Kidney (tissue), 13 donors: ENCODE measurements at regions not wholly inside any gene's neighbourhood (a gene's known extent, or its start where the extent isn't known, plus 50 kb on each side); places are given as distances from the start of the nearest gene placed in this dataset.
A peak's percentile ranks its signal among the peaks of the same experiment; 100 is the strongest.

Experiments
- DNase-seq, 5 donors: peaks; one replicate each; pipeline ENCODE4 v3.0.0-alpha.2; 2013 to 2020
- FAIRE-seq: peaks from 2 replicates; lab custom pipeline; 2012; peaks lifted over from hg19 to GRCh38; lab: Jason Lieb, UNC
- H3K27ac ChIP-seq, 2 donors: one replicate each; pipeline ENCODE4 v1.7.0; 2013; ENCODE audit warnings: low read depth in 2 of 2, low read length in 2 of 2, inconsistent platforms in 1 of 2
- H3K27me3 ChIP-seq: one replicate; pipeline ENCODE4 v1.7.1; 2013; ENCODE audit warnings: low read length, inconsistent platforms; ENCODE audit not compliant: control insufficient read depth, insufficient read depth
- H3K36me3 ChIP-seq, 3 donors: one replicate each; pipeline versions ENCODE4 v1.7.0 to v1.7.1; 2013; ENCODE audit warnings: low read length in 3 of 3, control low read depth in 1 of 3, inconsistent platforms in 1 of 3; ENCODE audit not compliant: insufficient read depth in 3 of 3, control insufficient read depth in 2 of 3
- H3K4me1 ChIP-seq, 3 donors: one replicate each; pipeline versions ENCODE4 v1.7.0 to v1.7.1; 2013; ENCODE audit warnings: low read length in 3 of 3, inconsistent platforms in 1 of 3, low read depth in 1 of 3; ENCODE audit not compliant: control insufficient read depth in 2 of 3, insufficient read depth in 2 of 3
- H3K4me3 ChIP-seq, 3 donors: one replicate each; pipeline versions ENCODE4 v1.7.0 to v1.8.1; 2013; ENCODE audit warnings: low read length in 3 of 3, control low read depth in 1 of 3, inconsistent platforms in 1 of 3
- H3K9ac ChIP-seq, 3 donors: one replicate each; pipeline versions ENCODE4 v1.7.0 to v1.7.1; 2013; ENCODE audit warnings: low read length in 3 of 3, control low read depth in 1 of 3, inconsistent platforms in 1 of 3
- H3K9me3 ChIP-seq, 3 donors: one replicate each; pipeline versions ENCODE4 v1.7.0 to v1.7.1; 2013; ENCODE audit warnings: low read length in 3 of 3, control low read depth in 1 of 3, inconsistent platforms in 1 of 3; ENCODE audit not compliant: control insufficient read depth in 2 of 3, insufficient read depth in 1 of 3
- intact Hi-C: fragments of 100-400 bp; cut with DNase I; formaldehyde crosslinking; loops from one replicate; pipeline ENCODE4 v1.11.1; 2022
- TF ChIP-seq, protein P1 (sequence below): IDR thresholded peaks from 3 replicates; pipeline ENCODE4 v1.5.1; 2012; ENCODE audit warnings: mild to moderate bottlenecking, moderate library complexity, borderline replicate concordance; ENCODE audit not compliant: insufficient read depth; ENCODE audit errors: extremely low read depth
- donor health status: control.
- donor health status: control.
- donor health status: control.
- donor health status: control.
- donor health status: control.
- donor health status: DM: yes; HTN: yes; CAD: no.
- donor health status: Normal renal cell carcinoma (clear cell type).

DNA sequence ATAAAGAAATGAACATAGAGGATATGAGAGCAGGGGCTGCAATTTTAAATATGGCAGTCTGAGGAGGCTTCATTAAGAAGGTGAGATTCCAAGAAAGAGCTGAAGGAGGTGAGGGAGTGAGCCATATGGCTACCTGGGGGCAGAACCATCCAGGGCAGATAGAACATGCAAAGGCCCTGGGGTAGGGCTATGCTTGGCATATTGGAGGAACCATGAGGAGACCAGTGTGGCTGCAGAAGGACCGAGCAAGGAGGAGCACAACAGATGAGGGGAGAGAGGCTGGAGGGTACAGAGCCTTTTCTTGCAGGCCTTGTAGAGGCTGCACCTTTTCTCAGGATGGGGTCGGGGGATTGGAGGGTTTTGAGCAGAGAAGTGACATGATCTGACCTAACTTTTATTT lies 69.5 kb upstream of the GATA6 start:
- H3K9me3 ChIP-seq = no peaks in the 10 kb centered on the region
- no peaks in the 10 kb centered on the region for H3K36me3 ChIP-seq
- DNase-seq (no peak), FAIRE-seq (no peak)
- H3K4me1 ChIP-seq = no peaks in the 10 kb centered on the region
- no peak overlapping the region for H3K9ac ChIP-seq
- TF ChIP-seq, protein P1, sequence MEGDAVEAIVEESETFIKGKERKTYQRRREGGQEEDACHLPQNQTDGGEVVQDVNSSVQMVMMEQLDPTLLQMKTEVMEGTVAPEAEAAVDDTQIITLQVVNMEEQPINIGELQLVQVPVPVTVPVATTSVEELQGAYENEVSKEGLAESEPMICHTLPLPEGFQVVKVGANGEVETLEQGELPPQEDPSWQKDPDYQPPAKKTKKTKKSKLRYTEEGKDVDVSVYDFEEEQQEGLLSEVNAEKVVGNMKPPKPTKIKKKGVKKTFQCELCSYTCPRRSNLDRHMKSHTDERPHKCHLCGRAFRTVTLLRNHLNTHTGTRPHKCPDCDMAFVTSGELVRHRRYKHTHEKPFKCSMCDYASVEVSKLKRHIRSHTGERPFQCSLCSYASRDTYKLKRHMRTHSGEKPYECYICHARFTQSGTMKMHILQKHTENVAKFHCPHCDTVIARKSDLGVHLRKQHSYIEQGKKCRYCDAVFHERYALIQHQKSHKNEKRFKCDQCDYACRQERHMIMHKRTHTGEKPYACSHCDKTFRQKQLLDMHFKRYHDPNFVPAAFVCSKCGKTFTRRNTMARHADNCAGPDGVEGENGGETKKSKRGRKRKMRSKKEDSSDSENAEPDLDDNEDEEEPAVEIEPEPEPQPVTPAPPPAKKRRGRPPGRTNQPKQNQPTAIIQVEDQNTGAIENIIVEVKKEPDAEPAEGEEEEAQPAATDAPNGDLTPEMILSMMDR = no peak
- H3K27ac ChIP-seq = no peak overlapping the region
- no peaks in the 10 kb centered on the region for H3K27me3 ChIP-seq
- intact Hi-C loops = no loop called here
- no peak overlapping the region for H3K4me3 ChIP-seq

DNA sequence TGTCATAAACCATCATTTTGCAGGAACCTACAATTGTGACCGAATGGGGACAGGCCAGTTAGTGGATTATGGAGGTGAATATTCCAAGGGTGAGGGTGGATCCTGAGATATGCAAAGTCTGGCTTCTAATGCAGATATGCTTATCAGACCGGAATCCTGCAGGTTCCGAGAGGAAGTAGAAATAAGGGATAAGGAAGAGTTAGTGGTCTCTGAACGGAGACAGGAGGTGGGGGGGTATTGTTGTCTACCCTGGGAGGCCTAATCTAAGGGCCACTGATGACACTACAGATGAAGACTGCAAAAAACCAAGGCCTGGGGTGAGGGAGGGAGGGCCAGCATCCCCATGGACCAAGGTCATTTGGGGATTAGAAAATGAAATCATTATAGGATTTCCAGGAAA lies 67.7 kb upstream of the GATA6 start:
- Histone ChIP-seq H3K27me3 (no peaks in the 10 kb centered on the region), H3K4me3 (no peak overlapping the region), H3K27ac (no peak overlapping the region), H3K9me3 (no peaks in the 10 kb centered on the region), H3K9ac (no peak overlapping the region), H3K4me1 (no peaks in the 10 kb centered on the region), H3K36me3 (no peaks in the 10 kb centered on the region)
- FAIRE-seq (no peak), DNase-seq (no peak)
- intact Hi-C loops = no loop called here
- TF ChIP-seq, protein P1 = no peak

DNA sequence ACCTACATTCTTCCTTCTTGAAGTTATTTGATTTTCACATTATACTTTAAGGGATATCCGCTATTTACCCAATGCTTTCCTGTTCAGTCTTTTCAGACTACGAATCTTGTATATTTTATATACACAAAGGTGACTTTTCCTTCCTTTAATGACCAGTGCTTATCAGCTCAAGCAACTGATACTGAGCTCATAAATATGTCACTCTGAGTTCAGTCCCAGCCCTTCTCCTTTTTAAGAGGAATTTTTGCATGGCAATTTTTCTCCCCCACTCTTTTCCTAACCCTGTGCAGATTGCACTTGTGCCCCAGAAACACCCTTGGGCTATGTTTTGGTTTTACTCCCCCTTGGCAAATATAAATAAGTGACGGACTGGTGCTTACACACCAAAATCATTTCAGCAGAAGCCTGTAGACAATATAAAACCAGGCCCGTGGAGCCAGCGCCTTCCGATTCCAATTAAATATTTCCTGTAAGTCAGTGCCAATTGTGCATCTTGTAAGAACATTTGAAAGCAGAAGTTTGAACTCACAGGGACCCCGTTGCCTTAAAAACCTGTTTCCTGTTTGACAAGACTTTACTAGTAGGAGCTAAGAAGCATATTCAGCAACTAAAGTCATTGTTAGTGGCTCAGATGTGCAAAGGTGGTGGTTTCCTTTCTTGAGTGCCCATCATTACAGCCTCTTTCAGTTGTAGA lies 66.3 kb upstream of the GATA6 start:
- H3K27me3 ChIP-seq = no peaks in the 10 kb centered on the region
- DNase-seq (peak in 2 of 5 donors; percentile 31 to 69), FAIRE-seq (no peak)
- intact Hi-C loops = no loop called here
- H3K4me3 ChIP-seq = no peak overlapping the region
- TF ChIP-seq, protein P1 = no peak
- H3K9ac ChIP-seq = no peak overlapping the region
- H3K36me3 ChIP-seq = no peaks in the 10 kb centered on the region
- no peak overlapping the region for H3K27ac ChIP-seq
- H3K9me3 ChIP-seq = no peaks in the 10 kb centered on the region
- no peaks in the 10 kb centered on the region for H3K4me1 ChIP-seq

DNA sequence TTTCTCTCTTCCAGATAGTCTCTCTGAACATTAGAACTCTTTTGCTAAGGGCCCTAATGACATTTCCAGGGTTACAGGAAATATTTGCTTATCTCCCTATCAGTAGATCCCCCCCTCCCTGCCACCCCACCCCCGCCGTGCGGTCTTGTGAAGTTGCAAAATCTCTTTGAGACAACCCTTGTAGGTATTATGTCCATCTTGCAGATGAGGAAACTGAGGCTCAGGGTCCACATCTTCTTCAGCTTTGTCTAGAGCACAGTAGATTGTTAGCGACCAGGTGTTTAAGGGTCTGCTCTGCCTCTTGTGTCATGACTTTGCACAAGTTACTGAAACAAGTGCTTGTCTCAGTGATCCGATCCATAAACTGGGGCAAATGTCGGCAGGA lies 65.8 kb upstream of the GATA6 start:
- no peaks in the 10 kb centered on the region for H3K27me3 ChIP-seq
- H3K9me3 ChIP-seq = no peaks in the 10 kb centered on the region
- intact Hi-C loops = no loop called here
- TF ChIP-seq, protein P1 = no peak
- no peak for FAIRE-seq
- no peaks in the 10 kb centered on the region for H3K4me1 ChIP-seq
- no peak overlapping the region for H3K27ac ChIP-seq
- DNase-seq = no peak
- no peak overlapping the region for H3K9ac ChIP-seq
- no peaks in the 10 kb centered on the region for H3K36me3 ChIP-seq
- H3K4me3 ChIP-seq = no peak overlapping the region
